Astrocyte (in vitro differentiated cells and primary cell): ENCODE measurements at regions not wholly inside any gene's neighbourhood (a gene's known extent, or its start where the extent isn't known, plus 50 kb on each side); places are given as distances from the start of the nearest gene placed in this dataset.

ENCODE experiments used
- DNase-seq: peaks from one replicate; pipeline ENCODE4 v3.0.0-alpha.2; 2010; ENCODE audit warnings: low read depth
- FAIRE-seq: peaks from 2 replicates; lab custom pipeline; 2011; peaks lifted over from hg19 to GRCh38; lab: Jason Lieb, UNC
- H2AFZ ChIP-seq: 2 replicates; pipeline ENCODE4 v1.6.0; 2012; ENCODE audit warnings: low read depth, low read length, inconsistent platforms
- H3K27ac ChIP-seq: 2 replicates; pipeline ENCODE4 v1.5.1; 2011; ENCODE audit warnings: low read depth, low read length, inconsistent platforms
- H3K27me3 ChIP-seq: 2 replicates; pipeline ENCODE4 v1.6.0; 2011; ENCODE audit warnings: low read length, inconsistent platforms; ENCODE audit not compliant: insufficient read depth
- H3K36me3 ChIP-seq: 2 replicates; pipeline ENCODE4 v1.5.1; 2011; ENCODE audit warnings: low read length, inconsistent platforms; ENCODE audit not compliant: insufficient read depth
- H3K4me1 ChIP-seq: 2 replicates; pipeline ENCODE4 v1.5.1; 2011; ENCODE audit warnings: low read length, inconsistent platforms; ENCODE audit not compliant: insufficient read depth
- H3K4me2 ChIP-seq: 2 replicates; pipeline ENCODE4 v1.6.0; 2012; ENCODE audit warnings: low read length, inconsistent platforms
- H3K4me3 ChIP-seq: 2 replicates; pipeline ENCODE4 v1.5.1; 2011; ENCODE audit warnings: low read depth, mild to moderate bottlenecking, low read length, inconsistent platforms; ENCODE audit not compliant: insufficient read depth
- H3K79me2 ChIP-seq: 2 replicates; pipeline ENCODE4 v1.6.0; 2012; ENCODE audit warnings: mild to moderate bottlenecking, low read length, inconsistent platforms; ENCODE audit not compliant: insufficient read depth
- H3K9ac ChIP-seq: 2 replicates; pipeline ENCODE4 v1.6.0; 2012; ENCODE audit warnings: mild to moderate bottlenecking, low read length, inconsistent platforms
- H3K9me3 ChIP-seq: 2 replicates; pipeline ENCODE4 v1.5.1; 2012; ENCODE audit warnings: low read depth, mild to moderate bottlenecking, low read length, inconsistent platforms; ENCODE audit not compliant: insufficient read depth
- H4K20me1 ChIP-seq: 2 replicates; pipeline ENCODE4 v1.6.0; 2012; ENCODE audit warnings: low read length, inconsistent platforms; ENCODE audit not compliant: insufficient read depth
- H3K27ac Mint-ChIP-seq: one replicate; pipeline ENCODE4 v1.8.0; 2021; ENCODE audit warnings: mild to moderate bottlenecking, mixed read lengths; ENCODE audit not compliant: unreplicated experiment
- H3K27me3 Mint-ChIP-seq: one replicate; pipeline ENCODE4 v1.8.0; 2021; ENCODE audit warnings: low read depth, mixed read lengths; ENCODE audit not compliant: unreplicated experiment
- H3K36me3 Mint-ChIP-seq: one replicate; pipeline ENCODE4 v1.8.0; 2021; ENCODE audit warnings: low read depth, mixed read lengths; ENCODE audit not compliant: unreplicated experiment
- H3K4me1 Mint-ChIP-seq: one replicate; pipeline ENCODE4 v1.8.0; 2021; ENCODE audit warnings: low read depth, mixed read lengths; ENCODE audit not compliant: unreplicated experiment
- H3K4me3 Mint-ChIP-seq: one replicate; pipeline ENCODE4 v1.8.0; 2021; ENCODE audit warnings: mild to moderate bottlenecking, moderate library complexity, mixed read lengths; ENCODE audit not compliant: unreplicated experiment
- H3K9me3 Mint-ChIP-seq: one replicate; pipeline ENCODE4 v1.8.0; 2021; ENCODE audit warnings: mild to moderate bottlenecking, mixed read lengths; ENCODE audit not compliant: unreplicated experiment
- CTCF ChIP-seq: IDR thresholded peaks from 2 replicates; pipeline ENCODE4 v1.5.1; 2011; ENCODE audit warnings: low read depth, mild to moderate bottlenecking, inconsistent platforms, low read length, moderate library complexity; ENCODE audit not compliant: insufficient read depth
- EZH2 ChIP-seq: IDR thresholded peaks from 2 replicates; pipeline ENCODE4 v1.6.1; 2012; ENCODE audit warnings: mild to moderate bottlenecking, low read length, inconsistent platforms; ENCODE audit not compliant: insufficient read depth

GRCh38 chr14:65255583-65256461 is 153.5 kb upstream of the MAX start:
- no peaks in the 10 kb centered on the region for H3K79me2 ChIP-seq
- Mint-ChIP-seq H3K4me1 (peaks cover 31% of the 10 kb centered on the region), H3K27ac (no peak overlapping the region), H3K36me3 (no peaks in the 10 kb centered on the region), H3K4me3 (no peak overlapping the region), H3K9me3 (peaks cover 4% of the 10 kb centered on the region), H3K27me3 (no peaks in the 10 kb centered on the region)
- peak overlapping the region; percentile 61 for H3K4me2 ChIP-seq
- no peaks in the 10 kb centered on the region for H3K27me3 ChIP-seq
- TF ChIP-seq CTCF (no peak), EZH2 (no peak)
- no peak for FAIRE-seq
- no peaks in the 10 kb centered on the region for H4K20me1 ChIP-seq
- no peak overlapping the region for H3K9ac ChIP-seq
- H3K4me1 ChIP-seq, result peaks cover 43% of the 10 kb centered on the region
- peak overlapping the region; percentile 63 for H3K27ac ChIP-seq
- DNase-seq, result no peak
- H2AFZ ChIP-seq, result no peak overlapping the region
- H3K36me3 ChIP-seq, result no peaks in the 10 kb centered on the region
- H3K4me3 ChIP-seq, result no peak overlapping the region
- H3K9me3 ChIP-seq, result no peaks in the 10 kb centered on the region

- Histone ChIP-seq H3K79me2 (no peaks in the 10 kb centered on the region), H2AFZ (no peak overlapping the region), H3K36me3 (no peaks in the 10 kb centered on the region), H3K4me2 (no peak overlapping the region), H3K27me3 (no peaks in the 10 kb centered on the region), H3K9me3 (no peaks in the 10 kb centered on the region), H3K27ac (no peak overlapping the region), H3K4me1 (peaks cover 39% of the 10 kb centered on the region), H3K4me3 (no peak overlapping the region), H4K20me1 (no peaks in the 10 kb centered on the region), H3K9ac (no peak overlapping the region)
- TF ChIP-seq CTCF (no peak), EZH2 (no peak)
- FAIRE-seq (no peak), DNase-seq (no peak)
- Mint-ChIP-seq H3K4me1 (peaks cover 29% of the 10 kb centered on the region), H3K36me3 (no peaks in the 10 kb centered on the region), H3K27ac (no peak overlapping the region), H3K27me3 (no peaks in the 10 kb centered on the region), H3K4me3 (no peak overlapping the region), H3K9me3 (peaks cover 4% of the 10 kb centered on the region)
These were observed 154.4 kb upstream of the MAX start for GRCh38 chr14:65256714-65257113.

GRCh38 chr14:65257425-65257824 is 155.1 kb upstream of the FUT8 start:
- FAIRE-seq (no peak), DNase-seq (no peak)
- Histone ChIP-seq H3K4me2 (peak overlapping the region; percentile 51), H3K36me3 (no peaks in the 10 kb centered on the region), H3K27me3 (no peaks in the 10 kb centered on the region), H3K9me3 (no peaks in the 10 kb centered on the region), H3K79me2 (no peaks in the 10 kb centered on the region), H3K4me1 (peaks cover 39% of the 10 kb centered on the region), H3K27ac (peak overlapping the region; percentile 66), H2AFZ (peak overlapping the region; percentile 3), H3K9ac (no peak overlapping the region), H3K4me3 (no peak overlapping the region), H4K20me1 (no peaks in the 10 kb centered on the region)
- TF ChIP-seq EZH2 (no peak), CTCF (no peak)
- Mint-ChIP-seq H3K27ac (no peak overlapping the region), H3K4me3 (no peak overlapping the region), H3K27me3 (no peaks in the 10 kb centered on the region), H3K36me3 (no peaks in the 10 kb centered on the region), H3K9me3 (peaks cover 4% of the 10 kb centered on the region), H3K4me1 (peaks cover 29% of the 10 kb centered on the region)
